Neural cell (in vitro differentiated cells): ENCODE measurements at regions not wholly inside any gene's neighbourhood (a gene's known extent, or its start where the extent isn't known, plus 50 kb on each side); places are given as distances from the start of the nearest gene placed in this dataset.

Experiments used
- H2AFZ ChIP-seq: fragments of 200-600, 300-800 bp; sonication (generic), shearing (Covaris generic); 2 replicates; pipeline ENCODE4 v1.6.0; 2014; ENCODE audit warnings: low read depth, mild to moderate bottlenecking, antibody characterized with exemption, low read length, moderate library complexity
- H3F3A ChIP-seq: fragments of 200-600 bp; shearing (Covaris generic); 2 replicates; pipeline ENCODE4 v1.6.1; 2016; ENCODE audit warnings: mild to moderate bottlenecking, moderate library complexity, mixed read lengths, antibody characterized with exemption, low read length; ENCODE audit not compliant: insufficient read depth, poor library complexity, severe bottlenecking
- H3K27ac ChIP-seq: fragments of 200-600, 300-800 bp; sonication (generic), shearing (Covaris generic); 2 replicates; pipeline ENCODE4 v1.5.1; 2014; ENCODE audit warnings: mild to moderate bottlenecking, low read length, moderate library complexity
- H3K27me3 ChIP-seq: fragments of 300-800, 200-600 bp; sonication (generic), shearing (Covaris generic); 2 replicates; pipeline ENCODE4 v1.6.0; 2014; ENCODE audit warnings: mild to moderate bottlenecking, low read depth, low read length, moderate library complexity; ENCODE audit not compliant: insufficient read depth
- H3K36me3 ChIP-seq: fragments of 300-800, 200-600 bp; sonication (generic), shearing (Covaris generic); 2 replicates; pipeline ENCODE4 v1.5.1; 2014; ENCODE audit warnings: mild to moderate bottlenecking, antibody characterized with exemption, low read length, moderate library complexity; ENCODE audit not compliant: insufficient read depth
- H3K4me2 ChIP-seq: fragments of 300-800, 200-600 bp; sonication (generic), shearing (Covaris generic); 2 replicates; pipeline ENCODE4 v1.6.0; 2014; ENCODE audit warnings: mild to moderate bottlenecking, low read length
- H3K4me3 ChIP-seq: fragments of 300-800, 200-600 bp; sonication (generic), shearing (Covaris generic); 2 replicates; pipeline ENCODE4 v1.5.1; 2014; ENCODE audit warnings: mild to moderate bottlenecking, low read length, moderate library complexity
- H3K79me2 ChIP-seq: fragments of 200-600 bp; shearing (Covaris generic); replicated peaks from 2 replicates; pipeline ENCODE4 v1.6.0; 2014; ENCODE audit warnings: mild to moderate bottlenecking, low read length, moderate library complexity; ENCODE audit not compliant: insufficient read depth
- H3K9ac ChIP-seq: fragments of 300-800, 200-600 bp; sonication (generic), shearing (Covaris generic); 2 replicates; pipeline ENCODE4 v1.6.1; 2016; ENCODE audit warnings: mild to moderate bottlenecking, low read length, mixed read lengths
- H3K9me2 ChIP-seq: fragments of 200-600 bp; shearing (Covaris generic); 2 replicates; pipeline ENCODE4 v1.6.1; 2016; ENCODE audit warnings: mild to moderate bottlenecking, low read length, mixed read lengths; ENCODE audit not compliant: insufficient read depth
- H3K9me3 ChIP-seq: fragments of 200-600, 300-800 bp; sonication (generic), shearing (Covaris generic); 2 replicates; pipeline ENCODE4 v1.6.1; 2016; ENCODE audit warnings: mild to moderate bottlenecking, mixed run types, low read length, moderate library complexity, mixed read lengths
- H4K20me1 ChIP-seq: fragments of 200-600 bp; shearing (Covaris generic); 2 replicates; pipeline ENCODE4 v1.6.1; 2016; ENCODE audit warnings: mild to moderate bottlenecking, mixed run types; ENCODE audit not compliant: insufficient read depth
- EP300 ChIP-seq: fragments of 450-650 bp; conservative IDR thresholded peaks from 2 replicates; pipeline ENCODE4 v1.6.1; 2014; ENCODE audit warnings: antibody characterized with exemption, mild to moderate bottlenecking, moderate library complexity; ENCODE audit not compliant: poor library complexity, severe bottlenecking
- EZH2 ChIP-seq: fragments of 200-600, 300-800 bp; shearing (Covaris generic), sonication (generic); IDR thresholded peaks from 2 replicates; pipeline ENCODE4 v1.6.1; 2014; ENCODE audit warnings: antibody characterized with exemption, low read length, borderline replicate concordance, mild to moderate bottlenecking; ENCODE audit not compliant: insufficient read depth, poor library complexity, severe bottlenecking
- MXI1 ChIP-seq: fragments of 450-650 bp; conservative IDR thresholded peaks from 2 replicates; pipeline ENCODE4 v1.6.1; 2014; ENCODE audit warnings: antibody characterized with exemption, mild to moderate bottlenecking; ENCODE audit not compliant: poor library complexity, severe bottlenecking
- POLR2AphosphoS5 ChIP-seq: IDR thresholded peaks from 2 replicates; pipeline ENCODE4 v1.6.1; 2012
- RAD21 ChIP-seq: fragments of 450-650 bp; conservative IDR thresholded peaks from 2 replicates; pipeline ENCODE4 v1.6.1; 2014; ENCODE audit warnings: antibody characterized with exemption, mild to moderate bottlenecking, moderate library complexity
- SMC3 ChIP-seq: fragments of 450-650 bp; conservative IDR thresholded peaks from 2 replicates; pipeline ENCODE4 v1.6.1; 2014; ENCODE audit warnings: antibody characterized with exemption, mild to moderate bottlenecking, moderate library complexity; ENCODE audit not compliant: poor library complexity
- TAF1 ChIP-seq: IDR thresholded peaks from 2 replicates; pipeline ENCODE4 v1.6.1; 2012; ENCODE audit warnings: low read depth
- TF ChIP-seq, protein P1 (sequence below): fragments of 450-650 bp; IDR thresholded peaks from 2 replicates; pipeline ENCODE4 v1.5.1; 2014; ENCODE audit warnings: antibody characterized with exemption, mild to moderate bottlenecking, moderate library complexity; ENCODE audit not compliant: poor library complexity, severe bottlenecking
- TF ChIP-seq, protein P2 (sequence below): IDR thresholded peaks from 2 replicates; pipeline ENCODE4 v1.6.1; 2012; ENCODE audit warnings: borderline replicate concordance

DNA sequence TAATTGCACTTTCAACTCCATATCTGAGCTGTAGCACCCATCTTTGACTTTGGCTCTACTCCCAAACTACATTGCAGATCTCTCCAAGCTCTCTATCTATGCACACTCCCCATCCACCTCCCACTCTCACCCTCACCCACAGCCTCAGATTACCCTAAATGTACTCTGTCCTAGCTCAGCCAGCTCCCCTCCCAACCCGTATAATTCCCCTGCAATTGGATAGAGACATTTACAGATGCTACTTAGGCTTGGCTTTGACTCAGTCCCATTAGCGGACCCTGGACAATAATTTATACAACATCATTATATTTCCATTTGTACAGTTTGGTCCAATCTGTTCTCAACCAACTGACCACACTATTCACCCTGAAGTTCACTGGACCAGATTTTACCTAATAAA lies 338.9 kb upstream of the ANO3 start:
- no peaks in the 10 kb centered on the region for H3K9me2 ChIP-seq
- H3K27me3 ChIP-seq, result no peaks in the 10 kb centered on the region
- no peaks in the 10 kb centered on the region for H3K36me3 ChIP-seq
- H3F3A ChIP-seq, result no peaks in the 10 kb centered on the region
- no peaks in the 10 kb centered on the region for H3K79me2 ChIP-seq
- no peak overlapping the region for H3K4me3 ChIP-seq
- no peaks in the 10 kb centered on the region for H3K9me3 ChIP-seq
- H4K20me1 ChIP-seq, result no peaks in the 10 kb centered on the region
- H3K27ac ChIP-seq, result peak overlapping the region; percentile 17
- TF ChIP-seq SMC3 (no peak), EZH2 (no peak), POLR2AphosphoS5 (no peak), TAF1 (no peak), EP300 (no peak), MXI1 (no peak), RAD21 (no peak)
- TF ChIP-seq, protein P1, sequence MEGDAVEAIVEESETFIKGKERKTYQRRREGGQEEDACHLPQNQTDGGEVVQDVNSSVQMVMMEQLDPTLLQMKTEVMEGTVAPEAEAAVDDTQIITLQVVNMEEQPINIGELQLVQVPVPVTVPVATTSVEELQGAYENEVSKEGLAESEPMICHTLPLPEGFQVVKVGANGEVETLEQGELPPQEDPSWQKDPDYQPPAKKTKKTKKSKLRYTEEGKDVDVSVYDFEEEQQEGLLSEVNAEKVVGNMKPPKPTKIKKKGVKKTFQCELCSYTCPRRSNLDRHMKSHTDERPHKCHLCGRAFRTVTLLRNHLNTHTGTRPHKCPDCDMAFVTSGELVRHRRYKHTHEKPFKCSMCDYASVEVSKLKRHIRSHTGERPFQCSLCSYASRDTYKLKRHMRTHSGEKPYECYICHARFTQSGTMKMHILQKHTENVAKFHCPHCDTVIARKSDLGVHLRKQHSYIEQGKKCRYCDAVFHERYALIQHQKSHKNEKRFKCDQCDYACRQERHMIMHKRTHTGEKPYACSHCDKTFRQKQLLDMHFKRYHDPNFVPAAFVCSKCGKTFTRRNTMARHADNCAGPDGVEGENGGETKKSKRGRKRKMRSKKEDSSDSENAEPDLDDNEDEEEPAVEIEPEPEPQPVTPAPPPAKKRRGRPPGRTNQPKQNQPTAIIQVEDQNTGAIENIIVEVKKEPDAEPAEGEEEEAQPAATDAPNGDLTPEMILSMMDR, result no peak
- TF ChIP-seq, protein P2, sequence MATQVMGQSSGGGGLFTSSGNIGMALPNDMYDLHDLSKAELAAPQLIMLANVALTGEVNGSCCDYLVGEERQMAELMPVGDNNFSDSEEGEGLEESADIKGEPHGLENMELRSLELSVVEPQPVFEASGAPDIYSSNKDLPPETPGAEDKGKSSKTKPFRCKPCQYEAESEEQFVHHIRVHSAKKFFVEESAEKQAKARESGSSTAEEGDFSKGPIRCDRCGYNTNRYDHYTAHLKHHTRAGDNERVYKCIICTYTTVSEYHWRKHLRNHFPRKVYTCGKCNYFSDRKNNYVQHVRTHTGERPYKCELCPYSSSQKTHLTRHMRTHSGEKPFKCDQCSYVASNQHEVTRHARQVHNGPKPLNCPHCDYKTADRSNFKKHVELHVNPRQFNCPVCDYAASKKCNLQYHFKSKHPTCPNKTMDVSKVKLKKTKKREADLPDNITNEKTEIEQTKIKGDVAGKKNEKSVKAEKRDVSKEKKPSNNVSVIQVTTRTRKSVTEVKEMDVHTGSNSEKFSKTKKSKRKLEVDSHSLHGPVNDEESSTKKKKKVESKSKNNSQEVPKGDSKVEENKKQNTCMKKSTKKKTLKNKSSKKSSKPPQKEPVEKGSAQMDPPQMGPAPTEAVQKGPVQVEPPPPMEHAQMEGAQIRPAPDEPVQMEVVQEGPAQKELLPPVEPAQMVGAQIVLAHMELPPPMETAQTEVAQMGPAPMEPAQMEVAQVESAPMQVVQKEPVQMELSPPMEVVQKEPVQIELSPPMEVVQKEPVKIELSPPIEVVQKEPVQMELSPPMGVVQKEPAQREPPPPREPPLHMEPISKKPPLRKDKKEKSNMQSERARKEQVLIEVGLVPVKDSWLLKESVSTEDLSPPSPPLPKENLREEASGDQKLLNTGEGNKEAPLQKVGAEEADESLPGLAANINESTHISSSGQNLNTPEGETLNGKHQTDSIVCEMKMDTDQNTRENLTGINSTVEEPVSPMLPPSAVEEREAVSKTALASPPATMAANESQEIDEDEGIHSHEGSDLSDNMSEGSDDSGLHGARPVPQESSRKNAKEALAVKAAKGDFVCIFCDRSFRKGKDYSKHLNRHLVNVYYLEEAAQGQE, result no peak
- H2AFZ ChIP-seq, result no peak overlapping the region
- no peak overlapping the region for H3K4me2 ChIP-seq
- no peak overlapping the region for H3K9ac ChIP-seq

DNA sequence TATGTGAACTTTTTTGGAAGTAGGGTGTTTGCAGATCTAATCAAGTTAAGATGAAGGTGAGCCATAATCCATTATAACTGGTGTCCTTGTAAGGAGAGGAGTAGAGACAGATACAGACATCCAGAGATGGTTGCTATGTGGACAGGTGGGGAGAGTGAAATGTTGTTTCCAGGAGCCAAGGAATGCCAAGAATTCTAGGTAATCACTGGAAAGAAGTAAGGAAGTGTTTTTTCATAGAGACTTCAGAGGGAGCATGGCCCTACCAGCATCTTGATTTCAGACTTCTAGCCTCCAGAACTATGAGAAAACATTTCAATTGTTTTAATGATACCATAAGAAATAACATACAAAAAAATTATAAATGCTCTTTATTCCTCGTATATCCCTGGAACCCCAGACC lies 320.5 kb upstream of the ANO3 start:
- Histone ChIP-seq H3K36me3 (no peaks in the 10 kb centered on the region), H3K27ac (no peak overlapping the region), H3K27me3 (no peaks in the 10 kb centered on the region), H3K9me3 (no peaks in the 10 kb centered on the region), H3K79me2 (no peaks in the 10 kb centered on the region), H3K9me2 (no peaks in the 10 kb centered on the region), H3K9ac (no peak overlapping the region), H4K20me1 (no peaks in the 10 kb centered on the region), H3K4me3 (no peak overlapping the region), H2AFZ (no peak overlapping the region), H3K4me2 (no peak overlapping the region), H3F3A (no peaks in the 10 kb centered on the region)
- TF ChIP-seq MXI1 (no peak), TAF1 (no peak), SMC3 (no peak), EZH2 (no peak)
- TF ChIP-seq, protein P1, result no peak
